Umbilical cord (tissue), 1 donor: ENCODE measurements at regions not wholly inside any gene's neighbourhood (a gene's known extent, or its start where the extent isn't known, plus 50 kb on each side); places are given as distances from the start of the nearest gene placed in this dataset.
"Not testable (repeated sequence)": the region's sequence is repeated elsewhere in the genome, so short reads cannot be mapped to it uniquely, and the experiment has no call there.

ENCODE experiments used
- DNase-seq: peaks from one replicate; pipeline ENCODE4 v3.0.0-alpha.2; 2015; ENCODE audit warnings: low spot score

- peak; percentile 76 for DNase-seq
Measured at GRCh38 chr4:114087596-114088230, 108.3 kb upstream of the ARSJ start.

- no peak for DNase-seq
Measured at GRCh38 chr4:114088481-114088880, 109.0 kb upstream of the ARSJ start.

- DNase-seq: no peak
Measured at GRCh38 chr4:114091546-114091945, 112.1 kb upstream of the ARSJ start.

GRCh38 chr4:114093221-114093715, 113.8 kb upstream of the ARSJ start:
- no peak for DNase-seq

GRCh38 chr4:114100288-114101031, 121.0 kb upstream of the ARSJ start:
- no peak for DNase-seq

- no peak for DNase-seq
Measured at GRCh38 chr4:114103908-114104307, 124.5 kb upstream of the ARSJ start.

- DNase-seq: no peak
Measured at GRCh38 chr4:114108869-114109268, 129.4 kb upstream of the ARSJ start.

GRCh38 chr4:114109776-114110175, 130.3 kb upstream of the ARSJ start:
- DNase-seq: no peak

- no peak for DNase-seq
Measured at GRCh38 chr4:114115526-114115925, 136.1 kb upstream of the ARSJ start.

GRCh38 chr4:114116861-114117260, 137.4 kb upstream of the ARSJ start:
- DNase-seq: no peak

GRCh38 chr4:114121221-114121620, 141.8 kb upstream of the ARSJ start:
- no peak for DNase-seq

GRCh38 chr4:114132199-114132598, 152.8 kb upstream of the ARSJ start:
- DNase-seq: no peak

GRCh38 chr4:114132830-114133229, 153.4 kb upstream of the ARSJ start:
- no peak for DNase-seq

- no peak for DNase-seq
Measured at GRCh38 chr4:114136069-114136468, 156.6 kb upstream of the ARSJ start.

- DNase-seq: no peak
Measured at GRCh38 chr4:114137984-114138383, 158.5 kb upstream of the ARSJ start.

- no peak for DNase-seq
Measured at GRCh38 chr4:114146947-114147618, 167.6 kb upstream of the ARSJ start.

GRCh38 chr4:114147619-114148208, 168.3 kb upstream of the ARSJ start:
- not testable (repeated sequence) for DNase-seq

- DNase-seq: not testable (repeated sequence)
Measured at GRCh38 chr4:114148372-114149070, 169.1 kb upstream of the ARSJ start.

GRCh38 chr4:114156371-114156770, 176.9 kb upstream of the ARSJ start:
- no peak for DNase-seq

- no peak for DNase-seq
Measured at GRCh38 chr4:114161809-114162208, 182.4 kb upstream of the ARSJ start.

- no peak for DNase-seq
Measured at GRCh38 chr4:114163051-114163450, 183.6 kb upstream of the ARSJ start.

GRCh38 chr4:114173968-114174367, 194.5 kb upstream of the ARSJ start:
- no peak for DNase-seq
